OCI-LY1 (cell line): ENCODE measurements at regions not wholly inside any gene's neighbourhood (a gene's known extent, or its start where the extent isn't known, plus 50 kb on each side); places are given as distances from the start of the nearest gene placed in this dataset.

Experiments
- H2AFZ ChIP-seq: fragments of 200-600 bp; sonication (generic), shearing (Covaris generic); 2 replicates; pipeline ENCODE4 v1.6.0; 2014; ENCODE audit warnings: antibody characterized with exemption, mild to moderate bottlenecking, low read length
- H3F3A ChIP-seq: fragments of 200-600 bp; sonication (generic), shearing (Covaris generic); 2 replicates; pipeline ENCODE4 v1.6.0; 2014; ENCODE audit warnings: mild to moderate bottlenecking, antibody characterized with exemption, low read length, moderate library complexity; ENCODE audit not compliant: insufficient read depth
- H3K27ac ChIP-seq: fragments of 200-600 bp; sonication (generic); 2 replicates; pipeline ENCODE4 v1.5.1; 2014; ENCODE audit warnings: low read length, mixed run types, mild to moderate bottlenecking, low read depth; ENCODE audit not compliant: poor library complexity, severe bottlenecking
- H3K27me3 ChIP-seq: fragments of 200-600 bp; sonication (generic); 2 replicates; pipeline ENCODE4 v1.6.0; 2014; ENCODE audit warnings: antibody characterized with exemption, mild to moderate bottlenecking, low read length, moderate library complexity; ENCODE audit not compliant: insufficient read depth
- H3K36me3 ChIP-seq: fragments of 200-600 bp; sonication (generic); 2 replicates; pipeline ENCODE4 v1.6.1; 2014; ENCODE audit warnings: mild to moderate bottlenecking, antibody characterized with exemption, low read length, moderate library complexity, mixed read lengths; ENCODE audit not compliant: insufficient read depth
- H3K4me1 ChIP-seq: fragments of 200-600 bp; sonication (generic); 2 replicates; pipeline ENCODE4 v1.5.1; 2014; ENCODE audit warnings: mild to moderate bottlenecking, low read length, moderate library complexity; ENCODE audit not compliant: insufficient read depth, severe bottlenecking
- H3K4me2 ChIP-seq: fragments of 200-600 bp; sonication (generic), shearing (Covaris generic); 2 replicates; pipeline ENCODE4 v1.6.1; 2014; ENCODE audit warnings: low read length
- H3K4me3 ChIP-seq: fragments of 200-600 bp; sonication (generic); 2 replicates; pipeline ENCODE4 v1.5.1; 2014; ENCODE audit warnings: low read length, low read depth, mild to moderate bottlenecking, mixed read lengths; ENCODE audit not compliant: poor library complexity, severe bottlenecking
- H3K79me2 ChIP-seq: fragments of 200-600 bp; shearing (Covaris generic); 2 replicates; pipeline ENCODE4 v1.6.1; 2016; ENCODE audit warnings: mixed run types, low read length, mixed read lengths; ENCODE audit not compliant: insufficient read depth
- H3K9ac ChIP-seq: fragments of 200-600 bp; sonication (generic), shearing (Covaris generic); 2 replicates; pipeline ENCODE4 v1.6.1; 2014; ENCODE audit warnings: mild to moderate bottlenecking, low read length, mixed read lengths
- H3K9me2 ChIP-seq: fragments of 200-600 bp; sonication (generic), shearing (Covaris generic); 2 replicates; pipeline ENCODE4 v1.6.1; 2014; ENCODE audit warnings: low read depth, mild to moderate bottlenecking, low read length, mixed read lengths
- H3K9me3 ChIP-seq: fragments of 200-600 bp; shearing (Covaris generic); 2 replicates; pipeline ENCODE4 v1.6.1; 2014; ENCODE audit warnings: low read length, mixed read lengths
- H4K20me1 ChIP-seq: fragments of 200-600 bp; sonication (generic), shearing (Covaris generic); 2 replicates; pipeline ENCODE4 v1.6.0; 2016; ENCODE audit warnings: mild to moderate bottlenecking, low read length; ENCODE audit not compliant: insufficient read depth
- CTCF ChIP-seq: fragments of 200-600 bp; sonication (generic), shearing (Covaris generic); IDR thresholded peaks from 2 replicates; pipeline ENCODE4 v1.5.1; 2017; ENCODE audit warnings: mild to moderate bottlenecking, antibody characterized with exemption, low read length, moderate library complexity, mixed read lengths
- EZH2 ChIP-seq: fragments of 200-600 bp; sonication (generic), shearing (Covaris generic); IDR thresholded peaks from 2 replicates; pipeline ENCODE4 v1.8.0; 2017; ENCODE audit warnings: borderline replicate concordance, mixed run types, mild to moderate bottlenecking, antibody characterized with exemption, low read length, moderate library complexity, mixed read lengths

DNA sequence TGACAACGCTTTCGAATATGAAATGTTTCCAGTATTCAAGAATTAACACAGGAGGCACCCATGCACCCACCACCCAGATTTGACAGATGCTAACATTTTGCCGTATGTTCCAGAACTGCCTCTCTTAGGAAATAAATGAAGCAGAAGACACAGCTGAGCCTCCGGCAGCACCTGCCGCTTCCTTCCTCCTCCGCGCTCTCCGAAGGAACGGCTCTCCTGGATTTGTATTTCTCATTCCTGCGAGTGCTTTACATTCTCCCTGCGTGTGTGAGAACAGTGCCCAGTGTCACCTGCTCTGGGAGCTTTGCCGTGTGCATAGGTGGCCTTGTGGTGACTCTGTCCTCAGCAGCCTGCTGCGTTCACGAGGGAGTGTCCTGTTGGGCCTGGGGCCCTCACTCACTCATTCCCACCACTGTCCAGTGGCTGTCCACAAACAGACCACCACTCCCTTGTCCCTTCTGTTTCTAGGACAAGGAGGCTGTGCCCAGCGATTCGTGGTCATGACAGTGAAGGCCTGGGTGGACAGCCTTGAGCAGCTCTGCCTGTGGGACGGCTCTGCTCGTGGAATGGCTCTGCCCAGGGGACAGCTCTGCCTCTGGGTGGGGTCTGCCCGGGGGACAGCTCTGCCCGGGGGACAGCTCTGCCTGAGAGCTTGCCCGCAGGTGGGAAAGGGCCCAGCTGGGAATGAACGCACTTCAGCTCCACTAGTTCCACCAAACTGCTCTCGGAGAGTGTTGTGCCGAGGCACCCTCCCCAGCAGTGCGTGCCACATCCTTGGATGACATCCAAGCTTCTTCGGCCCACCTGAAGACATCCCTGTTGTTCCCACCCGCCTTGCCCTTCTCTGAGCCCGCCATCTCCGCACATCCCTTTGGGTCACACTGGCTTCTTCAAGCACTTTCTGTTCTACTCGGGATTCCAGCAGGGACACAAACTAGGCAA lies 170.5 kb upstream of the PPP1R26 start:
- H3K4me2 ChIP-seq: no peak overlapping the region
- H3K4me3 ChIP-seq: no peak overlapping the region
- H3K36me3 ChIP-seq: no peaks in the 10 kb centered on the region
- no peak overlapping the region for H2AFZ ChIP-seq
- no peaks in the 10 kb centered on the region for H4K20me1 ChIP-seq
- no peaks in the 10 kb centered on the region for H3F3A ChIP-seq
- H3K79me2 ChIP-seq: no peaks in the 10 kb centered on the region
- no peak for TF ChIP-seq EZH2
- no peak for TF ChIP-seq CTCF
- H3K27ac ChIP-seq: no peak overlapping the region
- no peaks in the 10 kb centered on the region for H3K4me1 ChIP-seq
- no peaks in the 10 kb centered on the region for H3K9me2 ChIP-seq
- no peak overlapping the region for H3K9ac ChIP-seq
- peaks cover 8% of the 10 kb centered on the region; the same call in 1 of the 2 replicates for H3K9me3 ChIP-seq
- peaks cover 4% of the 10 kb centered on the region; the same call in 1 of the 2 replicates for H3K27me3 ChIP-seq

DNA sequence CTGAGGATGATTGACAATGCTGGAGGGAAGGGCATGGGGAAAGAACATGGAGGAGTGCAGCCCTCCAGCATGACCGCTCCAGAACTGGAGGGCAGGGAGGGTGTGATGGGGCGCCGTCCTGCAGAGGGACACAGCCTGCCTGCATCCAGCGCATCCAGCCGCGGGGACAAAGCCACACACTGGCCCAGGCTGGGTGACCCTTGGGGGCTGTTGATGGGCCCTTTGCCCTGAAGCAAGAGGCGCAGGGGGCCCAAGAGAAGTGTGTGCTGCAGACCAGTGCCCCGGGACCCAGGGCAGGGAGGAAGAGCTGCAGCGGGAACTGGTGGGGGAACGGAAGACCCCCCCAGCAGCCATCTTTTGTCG lies 169.8 kb upstream of the PPP1R26 start:
- no peak overlapping the region for H3K27ac ChIP-seq
- no peak for TF ChIP-seq EZH2
- no peaks in the 10 kb centered on the region for H3F3A ChIP-seq
- H2AFZ ChIP-seq: no peak overlapping the region
- H4K20me1 ChIP-seq: no peaks in the 10 kb centered on the region
- no peak overlapping the region for H3K9ac ChIP-seq
- no peaks in the 10 kb centered on the region for H3K36me3 ChIP-seq
- no peaks in the 10 kb centered on the region for H3K9me2 ChIP-seq
- H3K4me2 ChIP-seq: no peak overlapping the region
- H3K4me3 ChIP-seq: no peak overlapping the region
- H3K9me3 ChIP-seq: peaks cover 8% of the 10 kb centered on the region; the same call in 1 of the 2 replicates
- H3K4me1 ChIP-seq: no peaks in the 10 kb centered on the region
- H3K79me2 ChIP-seq: no peaks in the 10 kb centered on the region
- H3K27me3 ChIP-seq: peaks cover 4% of the 10 kb centered on the region; the same call in 1 of the 2 replicates

DNA sequence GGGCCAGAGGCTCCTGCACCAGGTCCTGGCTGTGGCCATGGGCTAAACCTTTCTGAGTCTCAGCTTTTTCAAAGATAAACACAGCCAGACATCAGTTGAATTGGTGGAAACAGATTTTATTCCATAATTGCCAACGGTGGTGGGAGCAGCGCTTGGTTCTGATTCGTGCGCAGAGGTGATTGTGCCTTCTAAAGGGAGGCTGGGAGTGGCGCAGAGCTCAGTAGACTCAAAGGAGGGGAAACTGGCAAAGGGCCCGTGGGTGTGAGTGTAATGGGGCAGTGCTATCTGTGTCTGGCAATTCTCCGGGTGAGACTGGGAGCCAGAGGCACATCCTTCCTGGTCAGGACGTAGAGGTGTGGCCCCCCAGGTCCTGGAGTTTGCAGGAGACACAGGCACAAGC lies 169.4 kb upstream of the PPP1R26 start:
- H3K4me1 ChIP-seq: no peaks in the 10 kb centered on the region
- TF ChIP-seq CTCF: no peak
- TF ChIP-seq EZH2: no peak
- no peak overlapping the region for H3K27ac ChIP-seq
- no peaks in the 10 kb centered on the region for H4K20me1 ChIP-seq
- H3K4me3 ChIP-seq: no peak overlapping the region
- H3K4me2 ChIP-seq: no peak overlapping the region
- H3K79me2 ChIP-seq: no peaks in the 10 kb centered on the region
- H3F3A ChIP-seq: no peaks in the 10 kb centered on the region
- peaks cover 4% of the 10 kb centered on the region; the same call in 1 of the 2 replicates for H3K27me3 ChIP-seq
- H3K9me3 ChIP-seq: peaks cover 8% of the 10 kb centered on the region; the same call in 1 of the 2 replicates
- no peak overlapping the region for H2AFZ ChIP-seq
- no peaks in the 10 kb centered on the region for H3K36me3 ChIP-seq
- H3K9ac ChIP-seq: no peak overlapping the region
- H3K9me2 ChIP-seq: no peaks in the 10 kb centered on the region
